HEK293T (cell line): ENCODE measurements at regions not wholly inside any gene's neighbourhood (a gene's known extent, or its start where the extent isn't known, plus 50 kb on each side); places are given as distances from the start of the nearest gene placed in this dataset.

Experiments
- BHLHE40 ChIP-seq: fragments of 450-650 bp; IDR thresholded peaks from 2 replicates; pipeline ENCODE4 v1.6.1; 2016; ENCODE audit warnings: mild to moderate bottlenecking, moderate library complexity, borderline replicate concordance
- ELF4 ChIP-seq: fragments of 450-650 bp; IDR thresholded peaks from 2 replicates; pipeline ENCODE4 v1.6.1; 2017; ENCODE audit warnings: antibody characterized with exemption
- FOXA1 ChIP-seq: fragments of 450-650 bp; IDR thresholded peaks from 2 replicates; pipeline ENCODE4 v1.6.1; 2016; ENCODE audit warnings: mild to moderate bottlenecking
- FOXM1 ChIP-seq: fragments of 450-650 bp; IDR thresholded peaks from 2 replicates; pipeline ENCODE4 v1.6.1; 2017; ENCODE audit warnings: mild to moderate bottlenecking, borderline replicate concordance
- HDGF ChIP-seq: fragments of 450-650 bp; IDR thresholded peaks from 2 replicates; pipeline ENCODE4 v1.6.1; 2017; ENCODE audit warnings: antibody characterized with exemption, borderline replicate concordance
- NFRKB ChIP-seq: fragments of 450-650 bp; IDR thresholded peaks from 2 replicates; pipeline ENCODE4 v1.6.1; 2016; ENCODE audit warnings: mild to moderate bottlenecking, moderate library complexity
- SP1 ChIP-seq: fragments of 450-650 bp; IDR thresholded peaks from 2 replicates; pipeline ENCODE4 v1.6.1; 2017
- SUZ12 ChIP-seq: fragments of 450-650 bp; IDR thresholded peaks from 2 replicates; pipeline ENCODE4 v1.6.1; 2016; ENCODE audit warnings: mild to moderate bottlenecking
- TARDBP ChIP-seq: fragments of 450-650 bp; IDR thresholded peaks from 2 replicates; pipeline ENCODE4 v1.6.1; 2016

- TF ChIP-seq FOXA1 = no peak
- TF ChIP-seq ELF4 = no peak
- TF ChIP-seq BHLHE40 = no peak
- TF ChIP-seq FOXM1 = no peak
- TF ChIP-seq SUZ12 = no peak
- TF ChIP-seq HDGF = no peak
- TF ChIP-seq TARDBP = no peak
- no peak for TF ChIP-seq NFRKB
- TF ChIP-seq SP1 = no peak
Measured at GRCh38 chr20:60553095-60553494, 594.9 kb downstream of the CDH26 start.
